Kidney (tissue), 13 donors: ENCODE measurements at regions not wholly inside any gene's neighbourhood (a gene's known extent, or its start where the extent isn't known, plus 50 kb on each side); places are given as distances from the start of the nearest gene placed in this dataset.

Source experiments
- DNase-seq, 5 donors: peaks; one replicate each; pipeline ENCODE4 v3.0.0-alpha.2; 2013 to 2020
- FAIRE-seq: peaks from 2 replicates; lab custom pipeline; 2012; peaks lifted over from hg19 to GRCh38; lab: Jason Lieb, UNC
- H3K27ac ChIP-seq, 2 donors: one replicate each; pipeline ENCODE4 v1.7.0; 2013; ENCODE audit warnings: low read depth in 2 of 2, low read length in 2 of 2, inconsistent platforms in 1 of 2
- H3K27me3 ChIP-seq: one replicate; pipeline ENCODE4 v1.7.1; 2013; ENCODE audit warnings: low read length, inconsistent platforms; ENCODE audit not compliant: control insufficient read depth, insufficient read depth
- H3K36me3 ChIP-seq, 3 donors: one replicate each; pipeline versions ENCODE4 v1.7.0 to v1.7.1; 2013; ENCODE audit warnings: low read length in 3 of 3, control low read depth in 1 of 3, inconsistent platforms in 1 of 3; ENCODE audit not compliant: insufficient read depth in 3 of 3, control insufficient read depth in 2 of 3
- H3K4me1 ChIP-seq, 3 donors: one replicate each; pipeline versions ENCODE4 v1.7.0 to v1.7.1; 2013; ENCODE audit warnings: low read length in 3 of 3, inconsistent platforms in 1 of 3, low read depth in 1 of 3; ENCODE audit not compliant: control insufficient read depth in 2 of 3, insufficient read depth in 2 of 3
- H3K4me3 ChIP-seq, 3 donors: one replicate each; pipeline versions ENCODE4 v1.7.0 to v1.8.1; 2013; ENCODE audit warnings: low read length in 3 of 3, control low read depth in 1 of 3, inconsistent platforms in 1 of 3
- H3K9ac ChIP-seq, 3 donors: one replicate each; pipeline versions ENCODE4 v1.7.0 to v1.7.1; 2013; ENCODE audit warnings: low read length in 3 of 3, control low read depth in 1 of 3, inconsistent platforms in 1 of 3
- H3K9me3 ChIP-seq, 3 donors: one replicate each; pipeline versions ENCODE4 v1.7.0 to v1.7.1; 2013; ENCODE audit warnings: low read length in 3 of 3, control low read depth in 1 of 3, inconsistent platforms in 1 of 3; ENCODE audit not compliant: control insufficient read depth in 2 of 3, insufficient read depth in 1 of 3
- intact Hi-C: fragments of 100-400 bp; cut with DNase I; formaldehyde crosslinking; loops from one replicate; pipeline ENCODE4 v1.11.1; 2022
- TF ChIP-seq, protein P1 (sequence below): IDR thresholded peaks from 3 replicates; pipeline ENCODE4 v1.5.1; 2012; ENCODE audit warnings: mild to moderate bottlenecking, moderate library complexity, borderline replicate concordance; ENCODE audit not compliant: insufficient read depth; ENCODE audit errors: extremely low read depth
- donor health status: control.
- donor health status: control.
- donor health status: control.
- donor health status: control.
- donor health status: control.
- donor health status: DM: yes; HTN: yes; CAD: no.
- donor health status: Normal renal cell carcinoma (clear cell type).

DNA sequence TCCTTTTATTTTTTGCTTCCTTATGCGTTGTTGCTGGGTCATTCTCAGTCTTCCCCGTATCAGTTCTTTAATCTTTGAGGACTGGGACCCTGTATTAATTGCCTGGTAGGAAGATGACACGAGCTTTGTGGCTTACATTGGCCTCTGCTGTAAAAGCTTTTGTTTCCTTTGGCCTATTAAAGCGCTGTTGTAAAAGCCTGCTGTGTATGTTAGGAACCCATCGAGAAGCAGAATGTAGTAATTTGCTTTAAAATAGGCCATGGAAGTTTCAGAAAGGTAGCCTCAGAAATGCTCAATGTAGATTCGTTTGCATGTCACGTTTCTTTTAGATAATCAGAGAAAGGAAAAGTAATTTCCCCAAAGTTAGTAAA is 257.5 kb upstream of the STARD13 start:
- DNase-seq: no peak
- Histone ChIP-seq H3K9me3 (no peaks in the 10 kb centered on the region), H3K27me3 (no peaks in the 10 kb centered on the region), H3K9ac (peak overlapping the region; percentile 88 to 96 (median 93)), H3K27ac (peak overlapping the region; percentile 96 to 99), H3K4me3 (peak overlapping the region; percentile 78 to 88 (median 81)), H3K36me3 (no peaks in the 10 kb centered on the region), H3K4me1 (peaks cover 7 to 8% (median 8%) of the 10 kb centered on the region in 3 donors)
- FAIRE-seq: no peak
- TF ChIP-seq, protein P1, sequence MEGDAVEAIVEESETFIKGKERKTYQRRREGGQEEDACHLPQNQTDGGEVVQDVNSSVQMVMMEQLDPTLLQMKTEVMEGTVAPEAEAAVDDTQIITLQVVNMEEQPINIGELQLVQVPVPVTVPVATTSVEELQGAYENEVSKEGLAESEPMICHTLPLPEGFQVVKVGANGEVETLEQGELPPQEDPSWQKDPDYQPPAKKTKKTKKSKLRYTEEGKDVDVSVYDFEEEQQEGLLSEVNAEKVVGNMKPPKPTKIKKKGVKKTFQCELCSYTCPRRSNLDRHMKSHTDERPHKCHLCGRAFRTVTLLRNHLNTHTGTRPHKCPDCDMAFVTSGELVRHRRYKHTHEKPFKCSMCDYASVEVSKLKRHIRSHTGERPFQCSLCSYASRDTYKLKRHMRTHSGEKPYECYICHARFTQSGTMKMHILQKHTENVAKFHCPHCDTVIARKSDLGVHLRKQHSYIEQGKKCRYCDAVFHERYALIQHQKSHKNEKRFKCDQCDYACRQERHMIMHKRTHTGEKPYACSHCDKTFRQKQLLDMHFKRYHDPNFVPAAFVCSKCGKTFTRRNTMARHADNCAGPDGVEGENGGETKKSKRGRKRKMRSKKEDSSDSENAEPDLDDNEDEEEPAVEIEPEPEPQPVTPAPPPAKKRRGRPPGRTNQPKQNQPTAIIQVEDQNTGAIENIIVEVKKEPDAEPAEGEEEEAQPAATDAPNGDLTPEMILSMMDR: no peak
- intact Hi-C loops: no loop called here

DNA sequence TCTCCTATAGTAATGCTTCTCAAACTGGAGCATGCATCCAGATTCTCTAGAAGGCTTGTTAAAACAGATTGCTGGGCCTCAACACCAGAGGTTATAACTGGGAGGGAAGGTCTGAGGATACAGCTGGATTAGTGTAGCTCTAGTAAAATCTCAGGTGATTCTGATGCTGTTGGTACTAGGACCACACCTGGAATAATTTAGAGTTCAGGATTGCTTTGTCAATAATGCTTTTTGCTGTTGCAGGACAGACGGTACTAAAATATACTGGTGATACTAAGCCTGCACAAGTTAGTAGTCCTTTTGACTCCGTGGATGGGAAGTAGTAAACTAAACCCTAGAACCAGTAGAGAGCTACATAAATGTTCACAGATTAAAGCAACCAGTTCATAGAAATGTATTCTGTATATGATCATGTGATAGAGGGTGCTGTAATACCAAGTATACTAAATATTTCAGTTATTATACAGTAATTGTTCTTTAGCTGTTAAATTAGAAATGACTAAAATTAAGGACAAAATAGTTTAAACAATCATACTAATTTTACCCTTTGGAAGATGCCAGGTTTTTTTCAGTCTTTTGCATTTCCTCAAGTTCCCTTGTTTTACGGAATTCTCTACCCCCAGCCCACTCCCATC is 258.2 kb upstream of the STARD13 start:
- no peaks in the 10 kb centered on the region for H3K27me3 ChIP-seq
- no peaks in the 10 kb centered on the region for H3K9me3 ChIP-seq
- H3K9ac ChIP-seq: peak overlapping the region; percentile 7 to 96 (median 93)
- H3K36me3 ChIP-seq: no peaks in the 10 kb centered on the region
- FAIRE-seq: no peak
- peak overlapping the region; percentile 96 to 99 for H3K27ac ChIP-seq
- H3K4me3 ChIP-seq: peak overlapping the region in 2 of 3 donors; percentile 78 to 88
- intact Hi-C loops: no loop called here
- TF ChIP-seq, protein P1: no peak
- peaks cover 7 to 8% (median 8%) of the 10 kb centered on the region in 3 donors for H3K4me1 ChIP-seq
- peak in 2 of 5 donors; percentile 46 to 52 for DNase-seq

DNA sequence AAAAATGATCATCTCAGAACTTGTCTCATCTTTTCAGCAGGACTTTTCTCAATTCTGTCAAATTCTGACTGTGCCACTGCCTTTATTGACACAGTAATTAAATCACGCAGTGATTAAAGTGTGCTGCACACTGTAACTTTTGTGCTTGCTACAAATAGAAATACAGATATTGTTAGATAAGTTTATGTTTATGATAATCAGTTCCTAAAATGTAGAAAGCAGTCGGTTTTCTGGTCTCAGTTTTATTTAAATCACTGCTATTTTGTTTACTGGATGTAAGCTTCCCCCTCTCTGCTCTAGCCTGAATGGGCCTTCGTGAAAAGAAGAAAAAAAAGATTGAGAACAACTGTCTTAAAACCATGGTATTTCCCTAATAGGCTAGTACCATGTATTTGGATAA is 258.8 kb upstream of the STARD13 start:
- no peaks in the 10 kb centered on the region for H3K9me3 ChIP-seq
- TF ChIP-seq, protein P1: no peak
- DNase-seq (peak in 1 of 5 donors; percentile 7), FAIRE-seq (no peak)
- H3K36me3 ChIP-seq: no peaks in the 10 kb centered on the region
- intact Hi-C loops: no loop called here
- peaks cover 7 to 8% (median 8%) of the 10 kb centered on the region in 3 donors for H3K4me1 ChIP-seq
- H3K4me3 ChIP-seq: no peak overlapping the region
- H3K27ac ChIP-seq: peak overlapping the region in 1 of 2 donors; percentile 44
- no peak overlapping the region for H3K9ac ChIP-seq
- no peaks in the 10 kb centered on the region for H3K27me3 ChIP-seq
